K562 (cell line): ENCODE measurements at regions not wholly inside any gene's neighbourhood (a gene's known extent, or its start where the extent isn't known, plus 50 kb on each side); places are given as distances from the start of the nearest gene placed in this dataset.

Source experiments
- CTCF ChIP-seq, 3 experiments: IDR thresholded peaks in 2 of 3; conservative IDR thresholded peaks in 1 of 3; 2 replicates each; pipeline ENCODE4 v1.5.1; 2011 to 2012; ENCODE audit warnings: low read length in 3 of 3, mild to moderate bottlenecking in 3 of 3, control low read depth in 2 of 3, improper control_type of control experiment in 1 of 3, inconsistent platforms in 1 of 3, low read depth in 1 of 3, mixed read lengths in 1 of 3, moderate library complexity in 1 of 3; ENCODE audit not compliant: insufficient read depth in 2 of 3
- JUND ChIP-seq, 2 experiments: IDR thresholded peaks; 2 replicates in 1 of 2; 3 replicates in 1 of 2; pipeline ENCODE4 v1.6.1; 2011; ENCODE audit warnings: borderline replicate concordance in 2 of 2, low read depth in 2 of 2, low read length in 2 of 2, improper control_type of control experiment in 1 of 2, missing biosample characterization in 1 of 2, missing genetic modification characterization in 1 of 2, missing genetic modification reagents in 1 of 2
- PATZ1 ChIP-seq: fragments of 250-450 bp; sonication (Bioruptor Pico); IDR thresholded peaks from 2 replicates; pipeline ENCODE4 v1.5.0; 2020; ENCODE audit warnings: mild to moderate bottlenecking, borderline replicate concordance
- PKNOX1 ChIP-seq: fragments of 450-650 bp; IDR thresholded peaks from 2 replicates; pipeline ENCODE4 v1.6.1; 2016
- POLR2A ChIP-seq: fragments of 450-650 bp; conservative IDR thresholded peaks from 2 replicates; pipeline ENCODE4 v1.6.1; 2016
- RAD21 ChIP-seq, 2 experiments: fragments of 250-450 bp in 1 of 2; fragments of 450-650 bp in 1 of 2; sonication (Bioruptor Pico) in 1 of 2; formaldehyde crosslinking in 1 of 2; IDR thresholded peaks in 1 of 2; conservative IDR thresholded peaks in 1 of 2; 2 replicates each; pipeline versions ENCODE4 v1.4.0 to v1.8.0; 2020 to 2022; ENCODE audit warnings: mild to moderate bottlenecking in 2 of 2, moderate library complexity in 1 of 2
- RBM22 ChIP-seq: fragments of 200-400 bp; formaldehyde crosslinking; IDR thresholded peaks from 2 replicates; pipeline ENCODE4 v1.6.1; 2018; ENCODE audit warnings: low read length, low read depth; ENCODE audit not compliant: poor library complexity, severe bottlenecking
- SMARCC2 ChIP-seq: fragments of 450-650 bp; IDR thresholded peaks from 2 replicates; pipeline ENCODE4 v1.6.1; 2017; ENCODE audit warnings: antibody characterized with exemption, moderate library complexity, mild to moderate bottlenecking, low read depth
- SREBF2 ChIP-seq: sonication (generic); formaldehyde crosslinking; IDR thresholded peaks from 2 replicates; pipeline ENCODE4 v1.4.0; 2020; ENCODE audit warnings: mild to moderate bottlenecking, missing genetic modification reagents
- TFE3 ChIP-seq: fragments of 450-650 bp; formaldehyde crosslinking; IDR thresholded peaks from 2 replicates; pipeline ENCODE4 v1.4.0; 2020; ENCODE audit warnings: mild to moderate bottlenecking, mixed read lengths
- ZFX ChIP-seq: sonication (generic); formaldehyde crosslinking; IDR thresholded peaks from 2 replicates; pipeline ENCODE4 v1.8.0; 2022; ENCODE audit warnings: mild to moderate bottlenecking, missing genetic modification reagents, moderate library complexity
- TF ChIP-seq, protein P1 (sequence below): sonication (generic); formaldehyde crosslinking; IDR thresholded peaks from 2 replicates; pipeline ENCODE4 v1.4.0; 2020; ENCODE audit warnings: mild to moderate bottlenecking, missing genetic modification reagents

- TF ChIP-seq CTCF (IDR thresholded peaks at IDR 0.05 in 2 of 3, conservative IDR thresholded peaks at IDR 0.05 in 1 of 3; ENCODE audit: insufficient read depth in 2 of 3, low read depth in 1 of 3, low read length in 3 of 3) (no peak), PKNOX1 (no peak), PATZ1 (CRISPR knock-in tag) (no peak), POLR2A (no peak), ZFX (no peak), JUND (IDR thresholded peaks at IDR 0.05; ENCODE audit: borderline replicate concordance, low read depth, low read length) (no peak), JUND (tag; IDR thresholded peaks at IDR 0.05; ENCODE audit: borderline replicate concordance, low read depth, low read length) (no peak), RAD21 (CRISPR knock-in tag; conservative IDR thresholded peaks at IDR 0.05 in 1 of 2, IDR thresholded peaks at IDR 0.05 in 1 of 2) (no peak), SREBF2 (CRISPR knock-in tag) (no peak), TFE3 (CRISPR knock-in tag) (no peak), RBM22 (no peak), SMARCC2 (no peak)
- TF ChIP-seq, protein P1, sequence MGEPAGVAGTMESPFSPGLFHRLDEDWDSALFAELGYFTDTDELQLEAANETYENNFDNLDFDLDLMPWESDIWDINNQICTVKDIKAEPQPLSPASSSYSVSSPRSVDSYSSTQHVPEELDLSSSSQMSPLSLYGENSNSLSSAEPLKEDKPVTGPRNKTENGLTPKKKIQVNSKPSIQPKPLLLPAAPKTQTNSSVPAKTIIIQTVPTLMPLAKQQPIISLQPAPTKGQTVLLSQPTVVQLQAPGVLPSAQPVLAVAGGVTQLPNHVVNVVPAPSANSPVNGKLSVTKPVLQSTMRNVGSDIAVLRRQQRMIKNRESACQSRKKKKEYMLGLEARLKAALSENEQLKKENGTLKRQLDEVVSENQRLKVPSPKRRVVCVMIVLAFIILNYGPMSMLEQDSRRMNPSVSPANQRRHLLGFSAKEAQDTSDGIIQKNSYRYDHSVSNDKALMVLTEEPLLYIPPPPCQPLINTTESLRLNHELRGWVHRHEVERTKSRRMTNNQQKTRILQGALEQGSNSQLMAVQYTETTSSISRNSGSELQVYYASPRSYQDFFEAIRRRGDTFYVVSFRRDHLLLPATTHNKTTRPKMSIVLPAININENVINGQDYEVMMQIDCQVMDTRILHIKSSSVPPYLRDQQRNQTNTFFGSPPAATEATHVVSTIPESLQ (CRISPR knock-in tag) = no peak
Observed at GRCh38 chr2:234130777-234131181, 80.3 kb downstream of the SPP2 start.
